ENCODE measurements at regions not wholly inside any gene's neighbourhood (a gene's known extent, or its start where the extent isn't known, plus 50 kb on each side); places are given as distances from the start of the nearest gene placed in this dataset.

GRCh38 chr1:5150191-5150590, 495.8 kb downstream of the AJAP1 start:
- TF ChIP-seq EZH2 (IDR thresholded peaks at IDR 0.05) = no peak
- TF ChIP-seq JUND (IDR thresholded peaks at IDR 0.05) = no peak
- no peak for TF ChIP-seq SP1 (IDR thresholded peaks at IDR 0.05; ENCODE audit: low read depth)
- TF ChIP-seq, protein P1, sequence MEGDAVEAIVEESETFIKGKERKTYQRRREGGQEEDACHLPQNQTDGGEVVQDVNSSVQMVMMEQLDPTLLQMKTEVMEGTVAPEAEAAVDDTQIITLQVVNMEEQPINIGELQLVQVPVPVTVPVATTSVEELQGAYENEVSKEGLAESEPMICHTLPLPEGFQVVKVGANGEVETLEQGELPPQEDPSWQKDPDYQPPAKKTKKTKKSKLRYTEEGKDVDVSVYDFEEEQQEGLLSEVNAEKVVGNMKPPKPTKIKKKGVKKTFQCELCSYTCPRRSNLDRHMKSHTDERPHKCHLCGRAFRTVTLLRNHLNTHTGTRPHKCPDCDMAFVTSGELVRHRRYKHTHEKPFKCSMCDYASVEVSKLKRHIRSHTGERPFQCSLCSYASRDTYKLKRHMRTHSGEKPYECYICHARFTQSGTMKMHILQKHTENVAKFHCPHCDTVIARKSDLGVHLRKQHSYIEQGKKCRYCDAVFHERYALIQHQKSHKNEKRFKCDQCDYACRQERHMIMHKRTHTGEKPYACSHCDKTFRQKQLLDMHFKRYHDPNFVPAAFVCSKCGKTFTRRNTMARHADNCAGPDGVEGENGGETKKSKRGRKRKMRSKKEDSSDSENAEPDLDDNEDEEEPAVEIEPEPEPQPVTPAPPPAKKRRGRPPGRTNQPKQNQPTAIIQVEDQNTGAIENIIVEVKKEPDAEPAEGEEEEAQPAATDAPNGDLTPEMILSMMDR (IDR thresholded peaks at IDR 0.05 in 2 of 3, conservative IDR thresholded peaks at IDR 0.05 in 1 of 3; ENCODE audit: borderline replicate concordance in 1 of 3, insufficient read depth in 1 of 3, low read depth in 2 of 3, low read length in 2 of 3) = no peak
- TF ChIP-seq EGR1 (IDR thresholded peaks at IDR 0.05; ENCODE audit: low read depth) = no peak

Data from HCT116 (cell line).